ENCODE measurements at regions not wholly inside any gene's neighbourhood (a gene's known extent, or its start where the extent isn't known, plus 50 kb on each side); places are given as distances from the start of the nearest gene placed in this dataset.

- Histone ChIP-seq H3K27ac (no peak overlapping the region), H3K27me3 (no peaks in the 10 kb centered on the region), H3K4me3 (no peak overlapping the region), H3K4me1 (ENCODE audit: insufficient read depth) (no peaks in the 10 kb centered on the region), H3K36me3 (no peaks in the 10 kb centered on the region), H3K9me3 (no peaks in the 10 kb centered on the region)
- DNase-seq: no peak
- intact Hi-C loops (cut with DNase I): no loop called here
- TF ChIP-seq CTCF (IDR thresholded peaks at IDR 0.05): no peak
- 80 to 97% (median 97%) methylated on average over 2 of the region's 2 CpGs for WGBS, 3 donors
Observed at GRCh38 chr2:19300961-19301360, 57.5 kb downstream of the OSR1 start.

GRCh38 chr2:19299522-19299921 lies 58.9 kb downstream of the OSR1 start:
- no peak for TF ChIP-seq CTCF (IDR thresholded peaks at IDR 0.05)
- no peak for TF ChIP-seq POLR2A (IDR thresholded peaks at IDR 0.05)
- TF ChIP-seq EP300 (IDR thresholded peaks at IDR 0.05): no peak
- H3K4me3 ChIP-seq: no peak overlapping the region
- no peaks in the 10 kb centered on the region for H3K4me1 ChIP-seq (ENCODE audit: insufficient read depth)
- DNase-seq: no peak
- H3K36me3 ChIP-seq: no peaks in the 10 kb centered on the region
- no peak overlapping the region for H3K27ac ChIP-seq
- intact Hi-C loops (cut with DNase I): no loop called here
- H3K27me3 ChIP-seq: no peaks in the 10 kb centered on the region
- no peaks in the 10 kb centered on the region for H3K9me3 ChIP-seq

GRCh38 chr2:19299032-19299431 lies 59.4 kb downstream of the OSR1 start:
- Histone ChIP-seq H3K27me3 (no peaks in the 10 kb centered on the region), H3K4me3 (no peak overlapping the region), H3K9me3 (no peaks in the 10 kb centered on the region), H3K36me3 (no peaks in the 10 kb centered on the region), H3K27ac (no peak overlapping the region), H3K4me1 (ENCODE audit: insufficient read depth) (no peaks in the 10 kb centered on the region)
- no peak for DNase-seq
- TF ChIP-seq EP300 (IDR thresholded peaks at IDR 0.05): no peak
- TF ChIP-seq CTCF (IDR thresholded peaks at IDR 0.05): no peak
- no peak for TF ChIP-seq POLR2A (IDR thresholded peaks at IDR 0.05)
- WGBS, 3 donors: 33 to 38% (median 36%) methylated on average over 7 of the region's 7 CpGs
- intact Hi-C loops (cut with DNase I): no loop called here

- DNase-seq: no peak
- TF ChIP-seq EP300 (IDR thresholded peaks at IDR 0.05) (no peak), CTCF (IDR thresholded peaks at IDR 0.05) (no peak), POLR2A (IDR thresholded peaks at IDR 0.05) (no peak)
- intact Hi-C loops (cut with DNase I): no loop called here
- no peaks in the 10 kb centered on the region for H3K36me3 ChIP-seq
- no peaks in the 10 kb centered on the region for H3K4me1 ChIP-seq (ENCODE audit: insufficient read depth)
- H3K27me3 ChIP-seq: no peaks in the 10 kb centered on the region
- WGBS, 3 donors: 47 to 67% (median 58%) methylated on average over 7 of the region's 7 CpGs
- no peak overlapping the region for H3K4me3 ChIP-seq
- no peak overlapping the region for H3K27ac ChIP-seq
- no peaks in the 10 kb centered on the region for H3K9me3 ChIP-seq
Observed at GRCh38 chr2:19297716-19298115, 60.7 kb downstream of the OSR1 start.

GRCh38 chr2:19295998-19296502 lies 62.4 kb downstream of the OSR1 start:
- no peak for TF ChIP-seq CTCF (IDR thresholded peaks at IDR 0.05)
- no peak for TF ChIP-seq POLR2A (IDR thresholded peaks at IDR 0.05)
- no peak for TF ChIP-seq EP300 (IDR thresholded peaks at IDR 0.05)
- 78 to 99% (median 98%) methylated on average over 3 of the region's 3 CpGs for WGBS, 3 donors

More at GRCh38 chr2:19295998-19296502, 62.4 kb downstream of the OSR1 start:
- Histone ChIP-seq H3K36me3 (no peaks in the 10 kb centered on the region), H3K4me1 (ENCODE audit: insufficient read depth) (no peaks in the 10 kb centered on the region), H3K27me3 (no peaks in the 10 kb centered on the region), H3K27ac (no peak overlapping the region), H3K4me3 (no peak overlapping the region), H3K9me3 (no peaks in the 10 kb centered on the region)
- DNase-seq: no peak
- intact Hi-C loops (cut with DNase I): no loop called here

All from ovary (tissue), 7 donors.